Hepatocyte (in vitro differentiated cells): ENCODE measurements at regions not wholly inside any gene's neighbourhood (a gene's known extent, or its start where the extent isn't known, plus 50 kb on each side); places are given as distances from the start of the nearest gene placed in this dataset.

Experiments
- EZH2 ChIP-seq: fragments of 200-600 bp; sonication (generic); IDR thresholded peaks from 2 replicates; pipeline ENCODE4 v1.6.1; 2016; ENCODE audit warnings: antibody characterized with exemption, mild to moderate bottlenecking, borderline replicate concordance
- TF ChIP-seq, protein P1 (sequence below): fragments of 200-600 bp; sonication (generic); IDR thresholded peaks from 2 replicates; pipeline ENCODE4 v1.5.1; 2016; ENCODE audit warnings: antibody characterized with exemption, mild to moderate bottlenecking; ENCODE audit not compliant: poor library complexity

DNA sequence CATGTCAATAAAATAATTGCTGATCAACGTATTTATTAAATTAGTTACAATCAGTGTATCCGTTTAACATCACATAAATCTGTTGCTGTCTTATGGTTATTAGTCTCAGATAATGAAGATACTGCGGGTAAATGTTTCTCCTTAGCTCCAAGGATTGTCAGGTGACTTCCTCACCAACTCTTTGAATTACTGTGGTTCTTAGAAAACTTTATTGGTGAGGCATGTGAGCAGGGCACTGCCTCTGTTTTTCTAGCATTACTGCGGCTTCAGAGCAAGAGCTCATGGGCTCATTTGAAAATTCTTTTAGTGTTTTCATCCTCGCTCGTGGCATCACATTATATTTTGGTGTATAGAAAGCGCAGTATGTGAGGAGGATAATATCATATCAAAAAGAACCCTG is 555.9 kb downstream of the LMO4 start:
- TF ChIP-seq, protein P1, sequence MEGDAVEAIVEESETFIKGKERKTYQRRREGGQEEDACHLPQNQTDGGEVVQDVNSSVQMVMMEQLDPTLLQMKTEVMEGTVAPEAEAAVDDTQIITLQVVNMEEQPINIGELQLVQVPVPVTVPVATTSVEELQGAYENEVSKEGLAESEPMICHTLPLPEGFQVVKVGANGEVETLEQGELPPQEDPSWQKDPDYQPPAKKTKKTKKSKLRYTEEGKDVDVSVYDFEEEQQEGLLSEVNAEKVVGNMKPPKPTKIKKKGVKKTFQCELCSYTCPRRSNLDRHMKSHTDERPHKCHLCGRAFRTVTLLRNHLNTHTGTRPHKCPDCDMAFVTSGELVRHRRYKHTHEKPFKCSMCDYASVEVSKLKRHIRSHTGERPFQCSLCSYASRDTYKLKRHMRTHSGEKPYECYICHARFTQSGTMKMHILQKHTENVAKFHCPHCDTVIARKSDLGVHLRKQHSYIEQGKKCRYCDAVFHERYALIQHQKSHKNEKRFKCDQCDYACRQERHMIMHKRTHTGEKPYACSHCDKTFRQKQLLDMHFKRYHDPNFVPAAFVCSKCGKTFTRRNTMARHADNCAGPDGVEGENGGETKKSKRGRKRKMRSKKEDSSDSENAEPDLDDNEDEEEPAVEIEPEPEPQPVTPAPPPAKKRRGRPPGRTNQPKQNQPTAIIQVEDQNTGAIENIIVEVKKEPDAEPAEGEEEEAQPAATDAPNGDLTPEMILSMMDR, result no peak
- TF ChIP-seq EZH2, result no peak
